BLaER1 treated with 17β-estradiol and CSF1 and Interleukin-3, amounts not matched to agents 10 nM and 100 nM (cell line): ENCODE measurements at regions not wholly inside any gene's neighbourhood (a gene's known extent, or its start where the extent isn't known, plus 50 kb on each side); places are given as distances from the start of the nearest gene placed in this dataset.

ENCODE experiments used
- H3K27ac ChIP-seq, 11 experiments: shearing (Covaris generic); formaldehyde crosslinking; 2 replicates each; pipeline ENCODE4 v1.8.1; 2022
- H3K27me3 ChIP-seq, 11 experiments: shearing (Covaris generic); formaldehyde crosslinking; 2 replicates each; pipeline ENCODE4 v1.8.1; 2022
- H3K36me3 ChIP-seq, 11 experiments: shearing (Covaris generic); formaldehyde crosslinking; 2 replicates each; pipeline ENCODE4 v1.8.1; 2022
- H3K4me1 ChIP-seq, 10 experiments: shearing (Covaris generic); formaldehyde crosslinking; 2 replicates each; pipeline ENCODE4 v1.8.1; 2022
- H3K4me2 ChIP-seq, 11 experiments: shearing (Covaris generic); formaldehyde crosslinking; 2 replicates each; pipeline ENCODE4 v1.8.1; 2022
- H3K4me3 ChIP-seq, 10 experiments: shearing (Covaris generic); formaldehyde crosslinking; 2 replicates each; pipeline ENCODE4 v1.8.1; 2022
- H3K9ac ChIP-seq, 11 experiments: shearing (Covaris generic); formaldehyde crosslinking; 2 replicates each; pipeline ENCODE4 v1.8.1; 2022
- H3K9me3 ChIP-seq, 11 experiments: shearing (Covaris generic); formaldehyde crosslinking; replicated peaks in 1 of 11; 2 replicates each; pipeline ENCODE4 v1.8.1; 2022
- H4K20me1 ChIP-seq, 11 experiments: shearing (Covaris generic); formaldehyde crosslinking; 2 replicates each; pipeline ENCODE4 v1.8.1; 2022
- Cebpa-rat ChIP-seq, 11 experiments: shearing (Covaris generic); IDR thresholded peaks; 2 replicates each; pipeline ENCODE4 v1.8.1; 2022

- Histone ChIP-seq H3K4me2 (no peak overlapping the region), H3K9ac (no peak overlapping the region), H3K9me3 (peaks cover 0 to 15% (median 5%) of the 10 kb centered on the region in 11 experiments; a peak in 9 of 22 replicates), H3K36me3 (no peaks in the 10 kb centered on the region), H3K27ac (no peak overlapping the region), H3K4me1 (peaks cover 18 to 36% (median 29%) of the 10 kb centered on the region in 10 experiments), H3K4me3 (no peak overlapping the region), H4K20me1 (no peaks in the 10 kb centered on the region), H3K27me3 (no peaks in the 10 kb centered on the region)
- TF ChIP-seq Cebpa-rat (IDR thresholded peaks at IDR 0.05) = no peak
Measured at GRCh38 chr6:21842875-21843645, 249.5 kb downstream of the SOX4 start.

- H3K27ac ChIP-seq = no peak overlapping the region
Measured at GRCh38 chr6:21844120-21844917, 250.8 kb downstream of the SOX4 start.

GRCh38 chr6:21845018-21845417 is 251.5 kb downstream of the SOX4 start:
- Histone ChIP-seq H4K20me1 (no peaks in the 10 kb centered on the region), H3K4me3 (no peak overlapping the region), H3K9ac (no peak overlapping the region), H3K27ac (no peak overlapping the region), H3K4me2 (peak overlapping the region in 3 of 11 experiments; percentile 1 to 24 (median 17); a peak in 3 of 22 replicates), H3K9me3 (peaks cover 0 to 31% (median 15%) of the 10 kb centered on the region in 11 experiments; a peak in 16 of 22 replicates), H3K4me1 (peaks cover 22 to 42% (median 36%) of the 10 kb centered on the region in 10 experiments), H3K27me3 (no peaks in the 10 kb centered on the region), H3K36me3 (no peaks in the 10 kb centered on the region)
- no peak for TF ChIP-seq Cebpa-rat (IDR thresholded peaks at IDR 0.05)

More at GRCh38 chr6:21844120-21844917, 250.8 kb downstream of the SOX4 start:
- Histone ChIP-seq H3K4me1 (peaks cover 22 to 42% (median 36%) of the 10 kb centered on the region in 10 experiments), H3K4me2 (no peak overlapping the region), H3K9ac (no peak overlapping the region), H3K36me3 (no peaks in the 10 kb centered on the region), H3K4me3 (no peak overlapping the region), H3K27me3 (no peaks in the 10 kb centered on the region), H3K9me3 (peaks cover 0 to 27% (median 11%) of the 10 kb centered on the region in 11 experiments; a peak in 16 of 22 replicates), H4K20me1 (no peaks in the 10 kb centered on the region)
- no peak for TF ChIP-seq Cebpa-rat (IDR thresholded peaks at IDR 0.05)

DNA sequence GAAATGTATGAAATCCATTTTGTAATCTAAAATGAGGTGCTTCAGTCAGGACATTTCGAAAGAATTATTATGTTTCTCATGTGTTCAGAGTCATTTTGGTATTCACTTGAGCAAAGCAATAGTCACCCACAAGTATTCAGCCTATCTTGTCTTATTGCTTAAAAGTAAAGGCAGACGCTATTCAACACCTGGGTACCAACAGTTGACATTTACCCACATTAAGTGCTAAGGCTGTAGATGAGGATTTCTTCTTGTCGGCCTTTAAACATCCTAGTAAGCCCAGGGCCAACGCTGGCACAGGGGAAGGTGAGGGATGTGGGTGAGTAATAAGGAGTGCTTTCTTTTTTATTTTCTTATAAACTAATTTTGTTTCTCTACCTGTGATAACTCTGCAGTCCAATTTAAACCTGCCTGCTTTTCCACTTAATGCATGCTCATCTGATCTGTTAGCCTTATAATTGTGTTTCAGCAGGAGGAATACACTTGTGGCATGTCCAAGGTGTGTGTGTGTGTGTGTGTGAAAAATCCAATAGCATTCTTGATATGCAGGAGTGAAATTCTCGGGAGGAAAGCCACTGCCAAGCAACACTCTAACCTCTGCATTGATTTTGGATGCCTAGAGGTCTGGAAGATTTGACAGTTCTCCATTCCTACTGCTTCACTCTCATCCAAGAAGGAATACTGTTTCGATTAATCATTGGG is 252.0 kb downstream of the SOX4 start:
- TF ChIP-seq Cebpa-rat (IDR thresholded peaks at IDR 0.05) = no peak
- Histone ChIP-seq H3K27ac (no peak overlapping the region), H3K9ac (no peak overlapping the region)

DNA sequence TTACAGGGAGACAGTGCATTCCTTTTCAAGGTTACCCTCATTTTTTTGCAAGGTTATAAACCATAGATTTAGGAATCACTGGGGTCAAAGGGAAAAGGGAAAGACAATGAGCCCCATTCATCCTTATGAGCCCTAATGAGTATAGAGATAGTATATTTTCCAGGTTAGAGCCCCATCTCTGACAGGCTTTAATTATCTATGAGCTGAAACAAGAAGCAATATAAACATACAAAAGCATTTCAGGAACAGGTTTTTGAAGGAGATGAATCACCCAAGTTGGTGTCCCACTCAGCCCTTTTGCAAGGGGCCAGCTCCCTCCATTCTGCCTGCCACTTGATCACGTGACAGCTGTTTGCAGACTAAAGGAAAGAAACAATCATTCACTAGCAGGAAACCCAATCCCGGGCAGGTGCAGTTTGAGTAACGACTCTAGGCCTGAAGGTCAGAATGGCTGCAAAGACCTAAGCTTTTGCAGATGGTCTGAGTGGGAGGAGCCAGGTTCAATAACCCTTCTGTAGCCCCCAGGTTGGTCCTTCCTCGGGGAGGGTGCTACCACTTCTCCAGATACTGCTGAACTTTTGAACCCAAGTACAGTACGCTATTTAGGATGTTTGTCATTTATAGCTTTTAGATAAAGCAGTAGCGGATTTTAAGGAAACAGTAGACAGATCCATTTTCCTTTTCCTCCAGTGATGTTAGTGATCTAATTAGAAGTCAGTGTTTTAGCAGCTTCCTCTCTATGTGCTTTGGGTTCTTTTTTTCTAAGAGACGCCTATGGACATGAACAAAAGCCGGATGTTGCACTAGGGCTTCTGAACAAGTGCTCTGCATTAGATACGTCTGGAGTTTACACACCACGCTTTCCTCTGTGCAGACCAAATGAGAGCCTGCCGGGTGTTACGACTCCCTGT is 253.2 kb downstream of the SOX4 start:
- Histone ChIP-seq H3K4me1 (peaks cover 22 to 45% (median 31%) of the 10 kb centered on the region in 10 experiments), H3K4me3 (0 out of 20 replicates have a peak overlapping the region, but pooled peaks of 1 of the 10 experiments have one; percentile 3), H3K36me3 (no peaks in the 10 kb centered on the region), H3K9me3 (peaks cover 0 to 37% (median 14%) of the 10 kb centered on the region in 11 experiments; a peak in 15 of 22 replicates), H3K9ac (0 out of 22 replicates have a peak overlapping the region, but pooled peaks of 2 of the 11 experiments have one; percentile 15 to 34), H3K4me2 (peak overlapping the region; percentile 55 to 78 (median 73)), H4K20me1 (no peaks in the 10 kb centered on the region), H3K27ac (peak overlapping the region in 7 of 11 experiments; percentile 2 to 46 (median 28); a peak in 7 of 22 replicates), H3K27me3 (no peaks in the 10 kb centered on the region)
- TF ChIP-seq Cebpa-rat (IDR thresholded peaks at IDR 0.05) = no peak

More for the DNA sequence above, 252.0 kb downstream of the SOX4 start:
- Histone ChIP-seq H3K4me2 (peak overlapping the region in 3 of 11 experiments; percentile 1 to 24 (median 17); a peak in 3 of 22 replicates), H3K4me1 (peaks cover 22 to 43% (median 34%) of the 10 kb centered on the region in 10 experiments), H3K9me3 (peaks cover 0 to 37% (median 18%) of the 10 kb centered on the region in 11 experiments; a peak in 15 of 22 replicates), H3K27me3 (no peaks in the 10 kb centered on the region), H3K36me3 (no peaks in the 10 kb centered on the region), H4K20me1 (no peaks in the 10 kb centered on the region), H3K4me3 (no peak overlapping the region)

DNA sequence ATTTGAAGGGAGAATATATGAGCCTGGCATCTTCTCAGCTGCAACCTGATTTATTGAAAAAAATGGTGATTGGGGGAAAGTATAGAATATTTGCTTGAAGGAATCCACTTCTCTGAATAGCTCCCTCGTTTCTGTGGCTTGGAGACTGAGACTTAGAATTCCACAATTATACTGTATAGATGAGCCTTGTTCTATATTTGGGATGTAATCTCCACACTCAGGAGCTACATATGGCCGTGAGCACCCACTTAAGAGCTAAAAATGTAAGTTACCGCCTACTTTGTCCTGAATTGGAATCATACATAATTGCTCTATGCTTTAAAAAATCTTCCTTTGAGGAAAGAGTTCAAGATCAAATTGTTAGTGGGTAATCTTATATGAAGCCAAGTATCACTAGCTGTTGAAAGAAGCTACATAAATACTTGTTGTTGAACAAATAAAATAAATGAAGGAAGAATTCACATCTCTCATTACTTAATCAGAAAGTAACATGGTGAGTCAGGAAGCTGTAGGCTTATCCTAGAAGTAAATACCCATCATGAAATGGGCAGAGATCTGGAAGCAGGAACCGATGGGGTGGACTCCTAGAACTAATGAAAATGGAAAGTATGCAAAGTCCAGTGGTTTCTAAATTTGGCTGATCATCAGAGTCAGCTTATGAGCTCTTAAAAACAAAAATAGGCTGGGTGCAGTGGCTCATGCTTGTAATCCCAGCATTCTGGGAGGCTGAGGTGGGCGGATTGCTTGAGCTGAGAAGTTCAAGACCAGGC is 254.3 kb downstream of the SOX4 start:
- Histone ChIP-seq H3K4me1 (peaks cover 22 to 45% (median 31%) of the 10 kb centered on the region in 10 experiments), H4K20me1 (no peaks in the 10 kb centered on the region), H3K4me3 (no peak overlapping the region), H3K4me2 (peak overlapping the region; percentile 55 to 78 (median 73)), H3K9ac (peak overlapping the region in 1 of 11 experiments; percentile 15; a peak in 1 of 22 replicates), H3K27ac (peak overlapping the region in 2 of 11 experiments; percentile 38 to 46; a peak in 2 of 22 replicates), H3K36me3 (no peaks in the 10 kb centered on the region), H3K9me3 (peaks cover 0 to 33% (median 14%) of the 10 kb centered on the region in 11 experiments; a peak in 15 of 22 replicates), H3K27me3 (no peaks in the 10 kb centered on the region)
- TF ChIP-seq Cebpa-rat (IDR thresholded peaks at IDR 0.05) = no peak

DNA sequence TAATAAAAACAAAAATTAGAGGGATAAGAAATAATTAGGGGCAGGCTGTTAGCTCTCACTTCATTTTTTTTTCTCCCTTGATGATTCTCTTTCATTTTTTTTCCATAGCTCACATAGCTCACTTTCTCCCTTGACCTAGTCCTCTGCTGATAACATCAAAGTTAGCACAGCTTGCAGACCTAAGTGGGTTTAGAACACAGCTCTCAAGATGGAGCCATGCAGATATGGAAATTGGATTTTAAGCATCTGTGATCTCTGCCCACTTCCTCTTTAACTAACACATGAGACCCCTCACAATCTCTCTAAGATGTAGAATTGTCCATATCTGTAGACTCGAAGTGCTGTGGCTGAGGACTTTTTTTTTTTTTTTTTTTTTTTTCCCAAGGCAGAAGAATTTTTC is 257.1 kb downstream of the SOX4 start:
- Histone ChIP-seq H3K4me2 (no peak overlapping the region; a peak in 1 of 22 replicates), H3K27me3 (no peaks in the 10 kb centered on the region), H3K36me3 (no peaks in the 10 kb centered on the region), H4K20me1 (no peaks in the 10 kb centered on the region), H3K4me1 (peaks cover 24 to 39% (median 32%) of the 10 kb centered on the region in 10 experiments), H3K4me3 (no peak overlapping the region), H3K27ac (no peak overlapping the region), H3K9ac (no peak overlapping the region), H3K9me3 (peaks cover 0 to 33% (median 14%) of the 10 kb centered on the region in 11 experiments; a peak in 15 of 22 replicates)
- TF ChIP-seq Cebpa-rat (IDR thresholded peaks at IDR 0.05) = no peak
